ENCODE measurements at regions not wholly inside any gene's neighbourhood (a gene's known extent, or its start where the extent isn't known, plus 50 kb on each side); places are given as distances from the start of the nearest gene placed in this dataset.

- TF ChIP-seq CTCF (conservative IDR thresholded peaks at IDR 0.05 in 1 of 2, IDR thresholded peaks at IDR 0.05 in 1 of 2; ENCODE audit: low read depth in 1 of 2, low read length in 2 of 2) (no peak), EZH2 (IDR thresholded peaks at IDR 0.05; ENCODE audit: low read length, missing control alignments) (no peak)
Observed at GRCh38 chr12:58988643-58989344, 68.5 kb upstream of the LRIG3 start.
